HG03175 (cell line): ENCODE measurements at regions not wholly inside any gene's neighbourhood (a gene's known extent, or its start where the extent isn't known, plus 50 kb on each side); places are given as distances from the start of the nearest gene placed in this dataset.

Experiments used
- ATAC-seq: cut with Tn5 transposase; IDR thresholded peaks from one replicate; pipeline ENCODE4 v1.9.1; 2021; ENCODE audit warnings: mild to moderate bottlenecking, moderate library complexity; ENCODE audit not compliant: unreplicated experiment

DNA sequence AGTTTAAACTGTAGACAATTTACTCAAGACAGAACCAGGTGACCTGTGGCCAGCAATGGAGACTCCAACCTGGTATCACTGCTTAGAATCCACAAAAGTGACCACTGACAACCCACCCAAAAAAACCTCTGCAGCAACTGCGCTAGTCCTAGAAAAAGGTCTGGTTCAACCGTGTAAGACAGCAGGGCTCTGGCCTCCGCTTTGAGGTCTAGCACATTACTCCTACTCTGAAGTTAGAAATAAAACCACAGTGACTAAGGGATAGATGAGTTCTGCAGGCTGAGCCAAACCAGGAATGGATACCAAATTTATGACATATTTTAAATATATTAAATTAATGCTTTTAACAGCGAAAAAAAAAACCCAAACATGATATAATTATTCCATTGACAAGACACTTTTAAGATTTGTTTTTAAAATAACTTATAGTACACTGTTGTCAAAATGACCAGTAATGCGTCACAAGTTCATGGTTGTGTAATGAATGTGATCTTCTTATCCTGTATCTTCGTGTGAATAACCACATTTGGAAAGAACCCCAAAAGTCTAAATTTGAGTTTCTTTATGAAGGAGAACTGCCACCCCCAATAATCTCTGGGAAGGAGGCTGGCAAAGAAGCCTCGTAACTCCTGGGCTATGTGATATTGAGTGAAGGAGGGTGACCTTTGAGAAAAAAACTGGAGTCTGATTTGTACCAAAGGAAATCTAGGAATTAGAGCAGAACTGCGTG, 101.9 kb upstream of the SLC44A1 start:
- no peak for ATAC-seq

DNA sequence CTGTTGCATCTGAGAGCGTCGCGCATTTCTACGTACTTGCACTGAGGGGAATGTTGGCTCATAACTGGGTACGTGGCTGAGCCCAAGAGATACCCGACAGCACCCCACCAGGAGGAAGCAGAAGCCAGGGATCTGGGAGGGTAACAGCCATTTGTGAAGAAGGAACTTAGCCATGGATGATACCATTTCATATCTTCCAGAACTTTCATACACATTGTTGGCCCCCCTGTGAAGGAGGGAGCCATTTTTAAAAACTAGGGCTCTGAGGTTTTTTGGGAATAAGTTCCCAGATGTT, 101.4 kb upstream of the SLC44A1 start:
- no peak for ATAC-seq

DNA sequence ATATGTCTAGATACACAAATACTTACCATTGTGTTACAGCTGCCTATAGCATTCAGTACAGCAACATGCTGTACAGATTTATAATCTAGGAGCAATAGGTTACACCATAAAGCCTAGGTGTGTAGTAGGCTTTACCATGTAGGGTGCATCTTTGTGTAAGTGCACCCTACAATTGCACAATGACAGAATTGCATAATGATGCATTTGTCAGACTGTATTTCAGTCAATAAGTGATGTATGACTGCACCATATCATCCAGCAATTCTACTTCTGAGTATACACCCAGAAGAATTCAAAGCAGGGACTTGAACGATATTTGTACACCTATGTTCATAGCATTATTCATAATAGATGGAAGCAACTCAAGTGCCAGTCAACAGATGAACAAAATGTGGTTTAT, 100.4 kb upstream of the SLC44A1 start:
- no peak for ATAC-seq

DNA sequence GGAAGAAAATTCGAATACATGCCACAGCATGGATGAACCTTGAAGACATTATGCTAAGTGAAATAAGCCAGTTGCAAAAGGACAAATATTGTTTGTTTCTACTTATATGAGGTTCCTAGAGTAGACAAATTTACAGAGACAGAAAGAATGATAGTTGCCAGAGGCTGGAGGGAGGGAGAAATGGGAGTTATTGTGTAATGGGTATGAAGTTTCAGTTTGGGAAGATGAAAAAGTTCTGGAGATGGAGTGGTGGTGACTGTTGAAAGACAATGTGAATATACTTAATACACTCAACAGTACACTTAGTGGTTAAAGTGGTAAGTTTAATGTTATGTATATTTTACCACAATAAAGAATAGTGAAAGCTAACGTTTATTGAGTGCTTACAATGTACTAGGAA, 99.6 kb upstream of the SLC44A1 start:
- ATAC-seq, result no peak

DNA sequence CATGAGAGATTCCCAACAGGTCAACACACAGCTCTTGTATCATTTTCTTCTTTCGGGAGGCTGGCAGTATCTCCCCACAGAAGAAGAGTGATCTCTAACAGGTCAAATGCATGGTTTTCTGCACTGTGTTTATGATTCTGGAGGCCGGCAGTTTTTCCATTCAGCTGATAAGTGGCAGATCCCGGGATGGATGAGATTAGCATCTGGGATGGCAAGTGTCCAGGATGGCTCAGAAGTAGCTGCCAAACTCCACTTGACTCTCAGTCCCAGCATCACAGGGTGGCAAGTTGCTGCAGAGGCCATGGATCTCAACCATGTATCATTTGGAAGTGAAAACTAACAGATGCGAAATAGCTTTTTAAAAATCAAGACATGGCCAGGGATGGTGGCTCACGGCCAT, 97.8 kb upstream of the SLC44A1 start:
- no peak for ATAC-seq

DNA sequence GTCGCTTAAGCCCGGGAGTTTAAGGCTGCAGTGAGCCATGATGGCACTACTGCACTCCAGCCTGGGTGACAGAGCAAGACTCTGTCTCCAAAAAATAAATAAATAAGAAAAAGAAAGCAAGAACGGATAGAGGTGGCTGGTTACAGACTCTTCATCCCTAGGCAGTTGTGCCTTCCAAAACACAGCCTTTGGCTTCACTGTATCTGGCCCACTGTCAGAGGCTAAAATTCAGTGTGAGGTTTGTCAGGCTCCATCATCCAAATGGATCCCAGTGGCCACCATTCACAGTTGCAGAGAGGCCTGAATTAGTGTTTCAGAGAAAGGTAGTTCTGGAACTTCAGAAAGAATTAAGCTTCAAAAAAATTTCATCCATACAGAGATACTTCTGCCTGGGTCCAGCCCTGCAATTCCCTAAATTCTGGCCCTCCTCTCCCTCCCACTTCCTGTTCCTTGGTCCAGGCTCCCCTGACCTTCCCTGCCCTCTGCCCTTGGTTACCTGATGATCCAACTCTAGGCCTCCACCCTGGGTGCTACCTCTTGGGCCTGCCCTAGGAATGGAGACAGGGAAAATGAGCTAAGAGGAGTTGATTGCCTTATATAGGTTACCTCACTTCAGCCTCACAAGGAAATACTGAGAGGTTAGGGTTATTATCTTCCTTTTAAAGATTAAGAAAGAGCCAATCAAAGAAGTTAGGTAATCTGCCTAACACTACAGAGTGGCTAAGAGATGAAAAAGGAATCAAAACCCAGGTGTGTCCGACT, 97.2 kb upstream of the SLC44A1 start:
- no peak for ATAC-seq

DNA sequence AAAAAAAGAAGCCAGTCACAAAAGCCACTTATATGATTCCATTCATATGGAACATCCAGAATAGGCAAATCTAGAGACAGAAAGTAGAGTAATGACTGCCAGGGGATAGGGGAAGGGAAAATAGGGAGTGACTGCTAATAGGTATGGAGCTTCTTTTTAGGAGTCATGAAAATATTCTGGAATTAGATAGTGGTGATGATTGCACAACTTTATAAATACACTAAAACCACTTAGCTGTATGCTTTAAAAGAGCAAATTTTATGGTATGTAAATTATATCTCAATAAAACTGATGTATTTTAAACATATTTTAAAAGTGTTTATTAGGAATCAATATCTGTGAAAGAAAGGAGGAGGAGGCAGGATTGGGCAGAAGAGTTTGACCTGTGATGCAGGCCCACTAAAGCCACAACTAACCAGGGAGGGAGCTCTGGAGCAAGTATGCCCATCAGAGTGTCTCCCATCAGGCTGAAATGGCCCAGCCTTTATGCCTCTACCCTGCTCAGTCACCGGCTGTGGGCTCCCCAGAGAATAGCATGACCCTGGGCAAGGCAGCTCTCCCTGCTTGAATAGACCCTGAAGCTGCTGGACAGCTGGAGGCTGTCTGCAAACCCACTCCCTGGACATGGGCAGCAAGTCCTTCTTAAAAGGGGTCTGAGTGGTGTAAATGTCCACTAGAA, 96.0 kb upstream of the SLC44A1 start:
- ATAC-seq, result no peak

DNA sequence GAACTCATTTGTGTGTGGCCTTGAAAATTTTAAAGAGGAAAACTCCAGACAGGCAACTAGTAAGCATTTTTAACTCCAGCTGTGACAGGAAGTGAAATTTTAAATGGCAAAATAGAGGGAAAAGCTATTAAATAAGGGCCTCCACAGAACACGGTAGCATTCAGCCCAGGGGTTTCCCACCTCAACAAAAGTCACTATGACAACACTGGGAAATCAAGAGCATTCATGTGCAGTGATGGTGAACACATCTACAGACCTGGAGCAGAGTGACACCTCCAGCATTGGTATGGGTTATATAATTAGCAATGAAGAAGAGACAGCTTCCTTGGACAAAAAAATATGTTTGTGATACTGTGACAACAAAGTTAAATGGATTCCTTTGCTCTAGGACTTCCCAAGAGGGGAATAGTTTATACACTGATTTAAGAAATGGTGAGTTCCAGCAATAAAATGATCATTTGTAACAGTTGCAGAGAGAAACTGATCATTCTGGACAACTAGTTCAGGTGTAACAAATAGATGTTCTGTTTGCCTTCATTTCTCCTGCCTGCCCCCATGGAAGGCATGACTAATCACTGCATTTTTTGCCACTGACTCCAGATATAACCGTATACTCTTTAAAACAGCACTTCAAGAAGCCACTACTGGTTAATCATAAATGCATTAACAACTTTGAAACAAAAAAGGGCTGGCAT, 93.3 kb upstream of the SLC44A1 start:
- peak; percentile 53 for ATAC-seq

DNA sequence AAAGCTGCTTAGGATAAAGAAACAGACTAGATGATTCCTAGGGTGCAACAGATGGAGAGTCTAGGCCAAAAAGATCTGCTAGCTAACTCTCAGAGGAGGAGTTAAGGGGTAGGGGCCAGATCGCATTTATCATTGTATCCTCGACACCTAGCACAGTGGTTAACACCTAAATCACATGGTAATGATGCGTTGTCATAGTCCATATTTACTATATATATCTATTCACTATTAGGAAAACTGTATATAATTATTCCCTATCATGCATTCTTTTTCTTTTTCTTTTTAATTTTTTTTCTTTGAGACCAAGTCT, 92.8 kb upstream of the SLC44A1 start:
- no peak for ATAC-seq

DNA sequence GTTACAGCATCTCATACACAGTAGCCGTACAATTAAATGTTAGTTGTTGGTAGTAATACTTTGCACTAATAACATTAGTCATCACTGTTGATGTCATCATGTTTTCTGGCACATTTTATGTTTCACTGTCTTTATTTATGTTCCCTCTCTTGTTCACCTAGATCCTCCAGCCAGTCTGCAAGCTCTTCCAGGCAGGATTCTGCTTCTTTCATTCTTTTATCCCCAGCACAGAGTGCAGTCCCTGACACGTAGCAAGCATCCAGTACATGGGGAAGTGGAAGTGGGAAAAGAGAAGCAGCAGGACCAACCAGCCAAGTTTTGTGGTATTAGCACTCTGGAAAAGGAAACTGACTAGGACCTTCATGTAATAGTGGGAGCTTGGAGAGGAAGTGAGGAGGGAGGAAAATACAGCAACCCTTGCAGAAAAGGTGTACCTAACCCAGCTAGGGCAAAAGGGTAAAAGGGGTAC, 89.7 kb upstream of the SLC44A1 start:
- ATAC-seq, result no peak

DNA sequence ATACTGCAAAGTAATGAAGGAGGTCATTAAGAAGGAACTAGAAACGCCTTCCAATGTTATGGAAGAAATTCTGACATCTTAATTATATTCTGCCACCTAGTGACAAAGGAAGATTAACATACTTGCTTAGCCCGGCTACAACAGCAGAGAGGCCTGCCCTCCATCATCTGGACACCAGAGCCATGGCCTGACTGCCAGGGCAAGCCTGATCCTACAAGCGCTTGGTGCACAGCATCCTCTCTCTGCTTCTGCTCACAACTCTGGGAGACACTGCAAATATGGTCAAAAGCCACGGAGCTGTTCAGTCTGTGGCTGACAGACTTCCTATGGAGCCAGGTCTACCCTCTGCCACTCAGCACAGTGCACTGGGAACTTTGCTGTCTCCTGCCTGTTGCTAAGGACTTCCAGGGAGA, 87.3 kb upstream of the SLC44A1 start:
- peak; percentile 78 for ATAC-seq

DNA sequence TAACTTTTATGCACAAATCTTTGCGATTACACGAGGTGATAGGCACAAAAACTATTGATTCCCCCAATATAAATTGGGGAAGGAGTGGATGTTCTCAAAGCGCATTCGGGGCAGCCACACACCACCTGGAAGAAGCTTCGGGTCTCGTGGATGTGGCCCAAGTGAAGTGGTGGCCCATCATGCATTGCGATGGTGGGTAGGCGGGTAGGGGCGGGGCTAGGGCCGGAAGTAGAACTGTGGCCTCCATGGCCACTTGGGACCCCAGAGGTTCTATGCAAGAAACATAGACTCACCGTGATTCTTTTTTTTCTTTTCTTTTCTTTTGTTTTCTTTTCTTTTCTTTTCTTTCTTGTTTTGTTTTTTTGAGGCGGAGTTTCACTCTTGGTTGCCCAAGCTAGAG, 86.4 kb upstream of the SLC44A1 start:
- no peak for ATAC-seq

DNA sequence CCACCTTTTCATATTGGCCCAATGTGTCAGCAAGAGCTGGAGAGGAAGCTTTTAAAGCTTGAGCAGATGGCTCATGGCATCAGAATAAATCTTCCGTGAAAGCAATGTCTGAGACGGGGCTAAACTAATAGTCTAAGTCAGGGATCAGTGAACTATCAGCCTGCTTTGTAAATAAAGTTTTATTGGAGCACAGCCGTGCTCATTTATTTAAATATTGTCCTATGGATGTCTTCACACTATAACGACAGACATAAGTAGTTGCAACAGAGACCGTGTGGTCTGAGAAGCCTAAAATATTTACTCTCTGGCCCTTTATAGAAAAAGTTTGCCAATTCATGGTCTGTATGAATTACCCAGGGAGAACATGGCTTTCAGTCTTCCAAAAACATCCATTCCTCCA, 85.6 kb upstream of the SLC44A1 start:
- no peak for ATAC-seq

DNA sequence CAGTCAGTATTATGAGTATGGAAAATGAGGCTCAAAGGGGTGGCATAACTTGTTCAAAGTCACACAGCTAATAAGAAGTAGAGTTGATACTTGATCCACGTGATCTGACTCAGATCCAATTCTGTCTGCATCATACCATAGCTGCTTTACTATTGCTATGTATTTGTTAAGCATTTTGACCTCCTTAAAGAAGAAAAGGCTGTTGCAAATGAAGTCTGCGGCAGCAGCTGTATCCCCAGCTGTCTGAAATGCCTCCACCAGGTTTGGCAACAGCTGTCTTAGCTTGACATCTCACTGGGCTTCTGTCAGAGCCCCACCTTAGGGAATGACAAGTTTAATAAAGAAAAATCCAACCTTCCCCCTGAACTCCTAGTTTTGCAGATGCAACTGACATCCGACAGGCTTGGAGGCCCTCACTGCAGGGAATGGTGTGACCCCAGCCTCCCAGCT, 75.6 kb upstream of the SLC44A1 start:
- no peak for ATAC-seq

DNA sequence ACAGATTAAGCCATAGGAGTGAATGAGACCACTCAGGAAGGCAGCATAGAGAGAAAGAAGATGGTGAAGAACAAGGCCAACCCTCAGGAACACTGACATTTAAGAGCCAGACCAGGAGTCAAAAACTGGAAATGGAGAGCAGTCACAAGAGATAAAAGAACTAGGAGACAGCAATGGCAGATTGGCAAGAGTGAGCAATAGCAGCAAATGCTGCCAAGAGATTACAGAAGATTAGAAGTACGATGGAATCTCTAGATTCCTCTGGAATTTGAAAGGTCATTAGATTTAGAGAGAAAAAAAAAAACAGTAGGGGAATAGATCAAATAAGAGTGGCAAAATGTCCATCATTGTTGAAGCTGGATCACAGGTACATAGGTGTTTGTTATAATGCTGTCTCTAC, 73.4 kb upstream of the SLC44A1 start:
- no peak for ATAC-seq

DNA sequence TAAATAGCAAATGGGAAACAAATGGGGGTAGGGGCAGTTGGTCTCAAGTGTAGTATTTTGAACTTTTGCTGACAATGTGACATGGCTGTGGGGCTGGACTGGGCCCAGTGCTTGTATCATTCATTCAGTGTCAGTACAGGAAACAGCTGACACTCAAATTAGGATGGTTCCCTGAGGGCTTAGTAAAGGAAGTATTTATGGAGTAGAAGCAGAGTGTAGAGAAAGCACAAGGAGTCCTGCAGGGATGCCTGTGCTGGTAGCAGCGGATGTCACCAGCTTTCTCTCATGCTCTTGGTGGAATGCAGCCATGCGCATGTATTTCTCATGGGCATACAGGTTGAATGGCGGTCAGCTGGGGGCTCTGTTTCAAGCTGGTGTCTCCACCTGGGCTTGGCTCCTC, 72.9 kb upstream of the SLC44A1 start:
- ATAC-seq, result no peak

DNA sequence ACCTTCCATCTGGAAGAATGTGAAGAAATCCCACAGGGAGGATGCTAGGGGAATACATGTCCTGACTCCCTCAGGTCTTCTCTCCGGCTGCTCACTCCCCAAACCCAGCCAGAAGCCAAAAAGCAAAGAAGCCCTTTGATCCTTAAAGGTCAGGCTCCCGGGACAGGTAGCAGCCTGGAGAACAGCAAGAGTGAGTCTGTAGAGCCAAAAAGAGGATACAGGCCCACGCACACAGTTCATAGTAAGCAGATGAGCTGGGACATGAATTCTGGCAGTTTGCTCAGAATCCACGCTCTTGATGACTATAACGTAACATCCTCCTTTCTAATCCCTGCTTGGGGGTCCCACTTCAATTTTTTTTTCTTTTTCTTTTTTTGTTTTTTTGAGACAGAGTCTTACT, 72.0 kb upstream of the SLC44A1 start:
- no peak for ATAC-seq

DNA sequence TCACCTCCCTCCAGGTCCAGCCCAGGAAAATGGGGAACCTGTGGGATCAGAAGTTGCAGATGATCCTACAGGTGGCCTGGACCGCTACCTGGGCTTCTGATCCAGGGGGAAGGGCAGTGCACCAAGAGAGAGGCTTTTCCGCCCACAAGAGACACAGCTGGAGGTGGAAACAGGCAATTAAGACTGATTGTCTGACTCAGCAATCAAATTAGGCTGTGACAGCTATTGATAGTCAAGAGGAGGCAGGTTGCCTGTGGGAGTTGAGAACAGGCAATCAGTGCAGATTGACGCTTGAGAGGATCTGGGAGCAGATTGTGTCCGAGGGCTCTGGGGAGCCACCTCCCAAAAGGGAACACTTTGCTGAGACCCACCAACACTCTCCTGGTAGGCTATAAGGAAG, 71.1 kb upstream of the SLC44A1 start:
- no peak for ATAC-seq

DNA sequence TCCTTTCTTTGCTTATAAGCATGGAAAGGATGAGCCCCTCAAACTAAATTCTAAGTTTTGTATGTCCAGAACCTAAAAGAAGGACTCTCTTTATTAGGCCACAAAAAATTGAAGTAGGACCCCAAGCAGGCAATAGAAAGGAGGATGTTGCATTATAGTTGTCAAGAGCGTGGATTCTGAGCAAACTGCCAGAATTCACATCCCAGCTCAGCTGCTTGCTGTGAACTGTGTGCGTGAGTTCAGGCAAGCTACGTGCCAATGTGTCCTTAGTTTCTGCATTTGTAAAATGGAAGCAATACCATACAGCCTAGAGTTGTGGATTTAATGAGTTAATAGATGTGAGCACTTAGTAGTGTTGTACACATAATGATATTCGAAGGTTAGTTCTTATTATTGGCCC, 70.6 kb upstream of the SLC44A1 start:
- ATAC-seq, result no peak

DNA sequence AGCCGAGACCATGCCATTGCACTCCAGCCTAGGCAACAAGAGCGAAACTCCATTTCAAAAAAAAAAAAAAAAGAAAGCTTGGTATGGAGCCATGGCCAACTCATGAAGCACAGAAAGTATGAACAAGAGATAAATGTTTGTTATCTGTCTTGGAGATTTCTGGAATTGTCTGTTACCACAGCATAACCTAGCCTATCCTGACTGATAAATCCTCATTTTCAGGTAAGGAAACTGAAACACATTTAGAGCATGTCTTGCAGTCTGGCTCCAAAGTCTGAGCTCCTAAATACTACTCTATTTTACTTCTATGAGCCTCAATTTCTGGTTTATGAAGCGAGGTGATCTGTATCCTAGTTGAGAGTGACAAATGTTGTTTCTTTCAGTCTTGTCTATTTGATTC, 68.3 kb upstream of the SLC44A1 start:
- no peak for ATAC-seq

DNA sequence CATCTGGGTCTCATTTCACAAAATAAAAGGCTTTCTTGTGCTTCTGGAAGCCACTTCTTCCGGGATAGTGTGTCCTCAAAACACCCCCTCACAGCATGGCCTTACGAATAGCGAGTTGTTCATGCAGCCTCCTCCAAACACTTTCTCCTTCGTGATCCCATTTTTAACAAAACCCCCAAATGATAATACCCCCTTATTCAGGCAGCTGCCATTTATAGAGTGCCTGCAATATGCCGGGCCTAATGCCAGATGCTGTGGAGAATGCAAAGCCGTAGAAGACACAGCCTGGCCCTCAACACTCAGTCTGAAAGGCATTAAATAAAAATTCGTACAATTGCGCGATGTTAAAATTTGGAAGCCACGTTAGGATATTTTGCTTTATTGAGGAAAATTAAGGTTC, 66.4 kb upstream of the SLC44A1 start:
- no peak for ATAC-seq

DNA sequence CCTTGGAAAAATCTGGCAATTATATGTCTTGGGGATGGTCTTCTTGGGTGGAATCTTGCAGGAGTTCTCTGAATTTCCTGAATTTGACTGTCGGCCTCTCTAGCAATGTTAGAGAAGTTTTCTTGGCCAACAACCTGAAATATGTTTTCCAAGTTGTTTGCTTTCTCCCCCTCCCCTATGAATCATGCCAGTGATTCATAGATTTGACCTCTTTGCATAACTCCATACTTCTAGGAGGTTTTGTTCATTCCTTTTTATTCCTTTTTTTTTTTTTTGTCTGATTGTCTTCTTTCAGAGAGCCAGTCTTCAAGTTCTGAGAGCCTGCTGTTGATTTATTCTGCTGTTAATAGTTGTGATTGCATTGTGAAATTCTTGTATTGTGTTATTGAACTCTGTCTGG, 56.7 kb upstream of the SLC44A1 start:
- no peak for ATAC-seq
